MM.1S (cell line): ENCODE measurements at regions not wholly inside any gene's neighbourhood (a gene's known extent, or its start where the extent isn't known, plus 50 kb on each side); places are given as distances from the start of the nearest gene placed in this dataset.

Experiments used
- DNase-seq: peaks from one replicate; pipeline ENCODE4 v3.0.0-alpha.2; 2015
- H2AFZ ChIP-seq: fragments of 300-600 bp; sonication (generic); 2 replicates; pipeline ENCODE4 v1.6.0; 2016; ENCODE audit warnings: antibody characterized with exemption, low read length
- H3F3A ChIP-seq: fragments of 300-600 bp; sonication (generic); 2 replicates; pipeline ENCODE4 v1.6.1; 2016; ENCODE audit warnings: mild to moderate bottlenecking, antibody characterized with exemption, low read length, moderate library complexity, mixed read lengths; ENCODE audit not compliant: insufficient read depth
- H3K27ac ChIP-seq: fragments of 300-600 bp; sonication (generic); 2 replicates; pipeline ENCODE4 v1.5.1; 2016; ENCODE audit warnings: mild to moderate bottlenecking, low read length
- H3K27me3 ChIP-seq: fragments of 300-600 bp; sonication (generic); replicated peaks from 2 replicates; pipeline ENCODE4 v1.6.0; 2016; ENCODE audit warnings: low read length; ENCODE audit not compliant: insufficient read depth
- H3K36me3 ChIP-seq: fragments of 300-600 bp; sonication (generic); replicated peaks from 2 replicates; pipeline ENCODE4 v1.6.1; 2016; ENCODE audit warnings: mild to moderate bottlenecking, low read length, mixed read lengths; ENCODE audit not compliant: insufficient read depth
- H3K4me1 ChIP-seq: fragments of 300-600 bp; sonication (generic); 2 replicates; pipeline ENCODE4 v1.6.1; 2016; ENCODE audit warnings: low read length, mixed read lengths
- H3K4me2 ChIP-seq: fragments of 300-600 bp; sonication (generic); 2 replicates; pipeline ENCODE4 v1.6.0; 2016; ENCODE audit warnings: low read depth, low read length
- H3K4me3 ChIP-seq: fragments of 300-600 bp; sonication (generic); 2 replicates; pipeline ENCODE4 v1.5.1; 2016; ENCODE audit warnings: low read length, mixed read lengths
- H3K79me2 ChIP-seq: fragments of 300-600 bp; sonication (generic); 2 replicates; pipeline ENCODE4 v1.6.1; 2016; ENCODE audit warnings: mixed run types, low read length, mixed read lengths
- H3K9ac ChIP-seq: fragments of 300-600 bp; sonication (generic); 2 replicates; pipeline ENCODE4 v1.6.1; 2016; ENCODE audit warnings: low read length, mixed read lengths
- H3K9me2 ChIP-seq: fragments of 300-600 bp; sonication (generic); replicated peaks from 2 replicates; pipeline ENCODE4 v1.6.1; 2016; ENCODE audit warnings: mild to moderate bottlenecking, low read length, mixed read lengths; ENCODE audit not compliant: insufficient read depth
- H3K9me3 ChIP-seq: fragments of 300-600 bp; sonication (generic); replicated peaks from 2 replicates; pipeline ENCODE4 v1.6.1; 2016; ENCODE audit warnings: mild to moderate bottlenecking, low read length, mixed read lengths; ENCODE audit not compliant: insufficient read depth
- H4K20me1 ChIP-seq: fragments of 300-600 bp; sonication (generic); 2 replicates; pipeline ENCODE4 v1.6.1; 2016; ENCODE audit warnings: mild to moderate bottlenecking, low read length, moderate library complexity, mixed read lengths; ENCODE audit not compliant: insufficient read depth
- CTCF ChIP-seq: fragments of 300-600 bp; sonication (generic); IDR thresholded peaks from 2 replicates; pipeline ENCODE4 v1.5.1; 2016; ENCODE audit warnings: antibody characterized with exemption, low read length, mixed read lengths
- EZH2 ChIP-seq: fragments of 300-600 bp; sonication (generic); optimal IDR thresholded peaks from 2 replicates; pipeline ENCODE3; 2017; ENCODE audit warnings: low read depth, mild to moderate bottlenecking, antibody characterized with exemption, low read length, mixed read lengths
- EZH2phosphoT487 ChIP-seq: fragments of 300-600 bp; sonication (generic); IDR thresholded peaks from 2 replicates; pipeline ENCODE4 v1.6.1; 2018; ENCODE audit warnings: antibody characterized with exemption, low read length

- no peaks in the 10 kb centered on the region for H3F3A ChIP-seq
- no peak overlapping the region for H3K27ac ChIP-seq
- no peak overlapping the region for H3K4me2 ChIP-seq
- no peaks in the 10 kb centered on the region for H3K9me2 ChIP-seq
- no peak for TF ChIP-seq CTCF
- TF ChIP-seq EZH2: no peak
- no peak for TF ChIP-seq EZH2phosphoT487
- DNase-seq: no peak
- no peaks in the 10 kb centered on the region for H3K27me3 ChIP-seq
- H3K36me3 ChIP-seq: no peaks in the 10 kb centered on the region
- H4K20me1 ChIP-seq: no peaks in the 10 kb centered on the region
- H2AFZ ChIP-seq: no peak overlapping the region
- no peaks in the 10 kb centered on the region for H3K79me2 ChIP-seq
- no peak overlapping the region for H3K9ac ChIP-seq
- no peak overlapping the region for H3K4me3 ChIP-seq
- H3K4me1 ChIP-seq: no peaks in the 10 kb centered on the region
- no peaks in the 10 kb centered on the region for H3K9me3 ChIP-seq
These were observed 219.3 kb upstream of the JADE1 start for GRCh38 chr4:128590034-128590740.

GRCh38 chr4:128589384-128589965 is 220.0 kb upstream of the JADE1 start:
- DNase-seq: no peak
- H3F3A ChIP-seq: no peaks in the 10 kb centered on the region
- H3K27me3 ChIP-seq: no peaks in the 10 kb centered on the region
- no peaks in the 10 kb centered on the region for H3K4me1 ChIP-seq
- H3K4me2 ChIP-seq: no peak overlapping the region
- no peaks in the 10 kb centered on the region for H3K36me3 ChIP-seq
- H3K4me3 ChIP-seq: no peak overlapping the region
- no peak overlapping the region for H3K27ac ChIP-seq
- no peaks in the 10 kb centered on the region for H3K79me2 ChIP-seq
- H4K20me1 ChIP-seq: no peaks in the 10 kb centered on the region
- no peak overlapping the region for H2AFZ ChIP-seq
- no peaks in the 10 kb centered on the region for H3K9me3 ChIP-seq
- no peak overlapping the region for H3K9ac ChIP-seq
- no peaks in the 10 kb centered on the region for H3K9me2 ChIP-seq
- no peak for TF ChIP-seq EZH2
- TF ChIP-seq CTCF: no peak
- TF ChIP-seq EZH2phosphoT487: no peak

GRCh38 chr4:128587382-128587781 is 222.1 kb upstream of the JADE1 start:
- no peaks in the 10 kb centered on the region for H3K36me3 ChIP-seq
- no peak overlapping the region for H2AFZ ChIP-seq
- H3K27me3 ChIP-seq: no peaks in the 10 kb centered on the region
- no peaks in the 10 kb centered on the region for H3F3A ChIP-seq
- H3K79me2 ChIP-seq: no peaks in the 10 kb centered on the region
- no peak overlapping the region for H3K4me2 ChIP-seq
- no peaks in the 10 kb centered on the region for H3K9me2 ChIP-seq
- H3K4me1 ChIP-seq: no peaks in the 10 kb centered on the region
- no peaks in the 10 kb centered on the region for H4K20me1 ChIP-seq
- TF ChIP-seq CTCF: no peak
- no peak for TF ChIP-seq EZH2phosphoT487
- TF ChIP-seq EZH2: no peak
- H3K9ac ChIP-seq: no peak overlapping the region
- H3K9me3 ChIP-seq: no peaks in the 10 kb centered on the region
- no peak overlapping the region for H3K4me3 ChIP-seq
- no peak overlapping the region for H3K27ac ChIP-seq
- DNase-seq: no peak
